ENCODE measurements at regions not wholly inside any gene's neighbourhood (a gene's known extent, or its start where the extent isn't known, plus 50 kb on each side); places are given as distances from the start of the nearest gene placed in this dataset.

DNA sequence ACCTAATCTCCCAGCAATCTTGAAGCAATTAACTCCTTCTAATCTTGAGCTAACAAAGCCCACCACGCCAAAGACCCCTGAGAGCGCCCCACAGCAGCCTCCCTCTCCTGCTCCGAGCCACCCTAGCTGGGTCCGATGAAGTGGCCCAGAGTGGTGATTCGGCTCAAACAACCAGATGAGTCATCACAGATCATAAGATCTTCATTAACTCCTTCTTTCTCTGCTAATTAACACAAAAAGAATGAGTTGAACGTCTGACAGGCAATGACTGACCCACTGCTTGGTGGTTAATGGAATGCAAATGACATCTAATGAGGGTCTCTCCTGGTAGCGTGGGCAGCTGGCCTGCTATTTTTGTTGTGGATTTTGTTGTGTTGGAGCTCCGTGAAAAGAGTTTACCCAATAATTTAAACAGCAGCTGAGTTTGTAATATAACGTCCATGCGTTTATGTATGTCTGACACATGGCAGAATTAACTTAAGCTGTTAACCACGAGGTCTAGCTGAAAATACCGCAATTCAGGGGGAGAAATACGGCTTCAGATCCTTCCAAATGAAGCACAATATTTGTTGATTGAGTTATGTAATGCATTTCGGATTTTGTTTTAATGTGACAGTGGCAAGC is 161.4 kb downstream of the RAB11FIP2 start:
- DNase-seq = no peak

DNA sequence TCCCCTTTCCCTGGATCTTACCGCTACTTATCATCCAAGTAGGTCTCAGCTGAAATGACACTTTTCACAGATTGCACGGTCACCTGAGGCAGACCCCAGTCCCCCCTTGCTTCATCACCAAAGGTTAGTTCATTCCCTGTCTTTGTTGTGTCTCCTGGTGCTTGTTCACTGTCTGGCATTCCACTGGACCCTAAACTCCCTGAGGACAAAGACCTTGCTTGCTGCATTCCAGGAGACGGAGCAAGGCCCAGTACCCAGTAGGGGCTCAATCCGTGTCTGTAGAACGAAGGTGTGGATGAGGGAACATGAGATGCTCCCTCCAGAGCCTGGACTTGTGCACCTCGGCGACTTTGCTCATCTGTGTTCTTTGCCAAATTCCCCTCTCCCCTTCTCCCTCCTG is 160.0 kb downstream of the RAB11FIP2 start:
- WGBS (ENCODE audit: low lambda C conversion rate) = 13% methylated on average over 6 of the region's 7 CpGs
- DNase-seq = no peak
- no peaks in the 10 kb centered on the region for H3K36me3 ChIP-seq (replicated peaks in 1 of 2; ENCODE audit: control insufficient read depth in 1 of 2, insufficient read depth in 2 of 2, low read length in 1 of 2)
- no peaks in the 10 kb centered on the region for H4K20me1 ChIP-seq (ENCODE audit: insufficient read depth)
- H3F3A ChIP-seq (replicated peaks; ENCODE audit: insufficient read depth) = no peaks in the 10 kb centered on the region
- no peaks in the 10 kb centered on the region for H3K4me1 ChIP-seq (ENCODE audit: control insufficient read depth in 1 of 2, insufficient read depth in 2 of 2, low read depth in 1 of 2, low read length in 1 of 2)
- no peaks in the 10 kb centered on the region for H3K9me3 ChIP-seq
- H3K9ac ChIP-seq = no peak overlapping the region
- no peak overlapping the region for H3K4me3 ChIP-seq (ENCODE audit: low read depth in 2 of 2, low read length in 1 of 2)
- CTCF ChIA-PET = no interaction called here
- H2AFZ ChIP-seq (ENCODE audit: low read depth) = no peak overlapping the region
- H3K4me2 ChIP-seq = no peak overlapping the region
- no peaks in the 10 kb centered on the region for H3K79me2 ChIP-seq (ENCODE audit: insufficient read depth)
- POLR2A ChIA-PET = no interaction called here
- no peaks in the 10 kb centered on the region for H3K9me2 ChIP-seq
- H3K27me3 ChIP-seq (ENCODE audit: insufficient read depth) = no peaks in the 10 kb centered on the region
- H3K27ac ChIP-seq (ENCODE audit: low read depth in 2 of 2, low read length in 1 of 2) = no peak overlapping the region
- no peak for TF ChIP-seq NRF1 (IDR thresholded peaks at IDR 0.05; ENCODE audit: low read depth, low read length)
- TF ChIP-seq ELF1 (IDR thresholded peaks at IDR 0.05) = no peak
- TF ChIP-seq MXI1 (IDR thresholded peaks at IDR 0.05; ENCODE audit: low read depth, low read length) = no peak
- TF ChIP-seq FOXM1 (IDR thresholded peaks at IDR 0.05; ENCODE audit: low read depth) = no peak
- no peak for TF ChIP-seq RFX5 (IDR thresholded peaks at IDR 0.05; ENCODE audit: low read length)
- TF ChIP-seq JUND (IDR thresholded peaks at IDR 0.05) = no peak
- no peak for TF ChIP-seq NFIC (IDR thresholded peaks at IDR 0.05; ENCODE audit: borderline replicate concordance)
- TF ChIP-seq, protein P1, sequence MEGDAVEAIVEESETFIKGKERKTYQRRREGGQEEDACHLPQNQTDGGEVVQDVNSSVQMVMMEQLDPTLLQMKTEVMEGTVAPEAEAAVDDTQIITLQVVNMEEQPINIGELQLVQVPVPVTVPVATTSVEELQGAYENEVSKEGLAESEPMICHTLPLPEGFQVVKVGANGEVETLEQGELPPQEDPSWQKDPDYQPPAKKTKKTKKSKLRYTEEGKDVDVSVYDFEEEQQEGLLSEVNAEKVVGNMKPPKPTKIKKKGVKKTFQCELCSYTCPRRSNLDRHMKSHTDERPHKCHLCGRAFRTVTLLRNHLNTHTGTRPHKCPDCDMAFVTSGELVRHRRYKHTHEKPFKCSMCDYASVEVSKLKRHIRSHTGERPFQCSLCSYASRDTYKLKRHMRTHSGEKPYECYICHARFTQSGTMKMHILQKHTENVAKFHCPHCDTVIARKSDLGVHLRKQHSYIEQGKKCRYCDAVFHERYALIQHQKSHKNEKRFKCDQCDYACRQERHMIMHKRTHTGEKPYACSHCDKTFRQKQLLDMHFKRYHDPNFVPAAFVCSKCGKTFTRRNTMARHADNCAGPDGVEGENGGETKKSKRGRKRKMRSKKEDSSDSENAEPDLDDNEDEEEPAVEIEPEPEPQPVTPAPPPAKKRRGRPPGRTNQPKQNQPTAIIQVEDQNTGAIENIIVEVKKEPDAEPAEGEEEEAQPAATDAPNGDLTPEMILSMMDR (IDR thresholded peaks at IDR 0.05) = no peak
- no peak for TF ChIP-seq RXRA (IDR thresholded peaks at IDR 0.05; ENCODE audit: borderline replicate concordance, low read depth)
- TF ChIP-seq, protein P2, sequence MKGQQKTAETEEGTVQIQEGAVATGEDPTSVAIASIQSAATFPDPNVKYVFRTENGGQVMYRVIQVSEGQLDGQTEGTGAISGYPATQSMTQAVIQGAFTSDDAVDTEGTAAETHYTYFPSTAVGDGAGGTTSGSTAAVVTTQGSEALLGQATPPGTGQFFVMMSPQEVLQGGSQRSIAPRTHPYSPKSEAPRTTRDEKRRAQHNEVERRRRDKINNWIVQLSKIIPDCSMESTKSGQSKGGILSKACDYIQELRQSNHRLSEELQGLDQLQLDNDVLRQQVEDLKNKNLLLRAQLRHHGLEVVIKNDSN (IDR thresholded peaks at IDR 0.05; ENCODE audit: borderline replicate concordance, low read depth) = no peak
- TF ChIP-seq SMC3 (IDR thresholded peaks at IDR 0.05; ENCODE audit: low read depth, low read length) = no peak

More for the DNA sequence above, 161.4 kb downstream of the RAB11FIP2 start:
- no peak overlapping the region for H2AFZ ChIP-seq (ENCODE audit: low read depth)
- H3K9me3 ChIP-seq = no peaks in the 10 kb centered on the region
- TF ChIP-seq FOXM1 (IDR thresholded peaks at IDR 0.05; ENCODE audit: low read depth) (no peak), TAF1 (IDR thresholded peaks at IDR 0.05; ENCODE audit: borderline replicate concordance, low read depth, low read length) (no peak), EZH2phosphoT487 (IDR thresholded peaks at IDR 0.05; ENCODE audit: borderline replicate concordance, low read depth) (no peak), GATA2 (CRISPR knock-in tag; IDR thresholded peaks at IDR 0.05) (no peak), ELF1 (IDR thresholded peaks at IDR 0.05) (no peak), TEAD4 (IDR thresholded peaks at IDR 0.05; ENCODE audit: borderline replicate concordance, insufficient read depth) (no peak), POLR2AphosphoS5 (IDR thresholded peaks at IDR 0.05; ENCODE audit: low read depth, low read length) (no peak), SMC3 (IDR thresholded peaks at IDR 0.05; ENCODE audit: low read depth, low read length) (no peak), EP300 (IDR thresholded peaks at IDR 0.05; ENCODE audit: borderline replicate concordance in 1 of 2, low read depth in 1 of 2, low read length in 1 of 2) (no peak)
- TF ChIP-seq, protein P3, sequence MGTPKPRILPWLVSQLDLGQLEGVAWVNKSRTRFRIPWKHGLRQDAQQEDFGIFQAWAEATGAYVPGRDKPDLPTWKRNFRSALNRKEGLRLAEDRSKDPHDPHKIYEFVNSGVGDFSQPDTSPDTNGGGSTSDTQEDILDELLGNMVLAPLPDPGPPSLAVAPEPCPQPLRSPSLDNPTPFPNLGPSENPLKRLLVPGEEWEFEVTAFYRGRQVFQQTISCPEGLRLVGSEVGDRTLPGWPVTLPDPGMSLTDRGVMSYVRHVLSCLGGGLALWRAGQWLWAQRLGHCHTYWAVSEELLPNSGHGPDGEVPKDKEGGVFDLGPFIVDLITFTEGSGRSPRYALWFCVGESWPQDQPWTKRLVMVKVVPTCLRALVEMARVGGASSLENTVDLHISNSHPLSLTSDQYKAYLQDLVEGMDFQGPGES (IDR thresholded peaks at IDR 0.05; ENCODE audit: low read depth, low read length) = no peak
- TF ChIP-seq, protein P4, sequence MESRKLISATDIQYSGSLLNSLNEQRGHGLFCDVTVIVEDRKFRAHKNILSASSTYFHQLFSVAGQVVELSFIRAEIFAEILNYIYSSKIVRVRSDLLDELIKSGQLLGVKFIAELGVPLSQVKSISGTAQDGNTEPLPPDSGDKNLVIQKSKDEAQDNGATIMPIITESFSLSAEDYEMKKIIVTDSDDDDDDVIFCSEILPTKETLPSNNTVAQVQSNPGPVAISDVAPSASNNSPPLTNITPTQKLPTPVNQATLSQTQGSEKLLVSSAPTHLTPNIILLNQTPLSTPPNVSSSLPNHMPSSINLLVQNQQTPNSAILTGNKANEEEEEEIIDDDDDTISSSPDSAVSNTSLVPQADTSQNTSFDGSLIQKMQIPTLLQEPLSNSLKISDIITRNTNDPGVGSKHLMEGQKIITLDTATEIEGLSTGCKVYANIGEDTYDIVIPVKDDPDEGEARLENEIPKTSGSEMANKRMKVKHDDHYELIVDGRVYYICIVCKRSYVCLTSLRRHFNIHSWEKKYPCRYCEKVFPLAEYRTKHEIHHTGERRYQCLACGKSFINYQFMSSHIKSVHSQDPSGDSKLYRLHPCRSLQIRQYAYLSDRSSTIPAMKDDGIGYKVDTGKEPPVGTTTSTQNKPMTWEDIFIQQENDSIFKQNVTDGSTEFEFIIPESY (IDR thresholded peaks at IDR 0.05; ENCODE audit: borderline replicate concordance, low read depth) = no peak
- TF ChIP-seq, protein P5, sequence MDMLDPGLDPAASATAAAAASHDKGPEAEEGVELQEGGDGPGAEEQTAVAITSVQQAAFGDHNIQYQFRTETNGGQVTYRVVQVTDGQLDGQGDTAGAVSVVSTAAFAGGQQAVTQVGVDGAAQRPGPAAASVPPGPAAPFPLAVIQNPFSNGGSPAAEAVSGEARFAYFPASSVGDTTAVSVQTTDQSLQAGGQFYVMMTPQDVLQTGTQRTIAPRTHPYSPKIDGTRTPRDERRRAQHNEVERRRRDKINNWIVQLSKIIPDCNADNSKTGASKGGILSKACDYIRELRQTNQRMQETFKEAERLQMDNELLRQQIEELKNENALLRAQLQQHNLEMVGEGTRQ (IDR thresholded peaks at IDR 0.05; ENCODE audit: borderline replicate concordance, low read depth, low read length) = no peak
- TF ChIP-seq, protein P6, sequence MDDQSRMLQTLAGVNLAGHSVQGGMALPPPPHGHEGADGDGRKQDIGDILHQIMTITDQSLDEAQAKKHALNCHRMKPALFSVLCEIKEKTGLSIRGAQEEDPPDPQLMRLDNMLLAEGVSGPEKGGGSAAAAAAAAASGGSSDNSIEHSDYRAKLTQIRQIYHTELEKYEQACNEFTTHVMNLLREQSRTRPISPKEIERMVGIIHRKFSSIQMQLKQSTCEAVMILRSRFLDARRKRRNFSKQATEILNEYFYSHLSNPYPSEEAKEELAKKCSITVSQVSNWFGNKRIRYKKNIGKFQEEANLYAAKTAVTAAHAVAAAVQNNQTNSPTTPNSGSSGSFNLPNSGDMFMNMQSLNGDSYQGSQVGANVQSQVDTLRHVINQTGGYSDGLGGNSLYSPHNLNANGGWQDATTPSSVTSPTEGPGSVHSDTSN (IDR thresholded peaks at IDR 0.05) = no peak
- H3K36me3 ChIP-seq (replicated peaks in 1 of 2; ENCODE audit: control insufficient read depth in 1 of 2, insufficient read depth in 2 of 2, low read length in 1 of 2) = no peaks in the 10 kb centered on the region
- no peak overlapping the region for H3K9ac ChIP-seq
- no peaks in the 10 kb centered on the region for H3K9me2 ChIP-seq
- WGBS (ENCODE audit: low lambda C conversion rate) = 38% methylated on average over 14 of the region's 14 CpGs
- ChIA-PET CTCF (no interaction called here), POLR2A (no interaction called here)
- H4K20me1 ChIP-seq (ENCODE audit: insufficient read depth) = no peaks in the 10 kb centered on the region
- H3K27ac ChIP-seq (ENCODE audit: low read depth in 2 of 2, low read length in 1 of 2) = no peak overlapping the region
- no peaks in the 10 kb centered on the region for H3K27me3 ChIP-seq (ENCODE audit: insufficient read depth)
- no peaks in the 10 kb centered on the region for H3K79me2 ChIP-seq (ENCODE audit: insufficient read depth)
- H3K4me1 ChIP-seq (ENCODE audit: control insufficient read depth in 1 of 2, insufficient read depth in 2 of 2, low read depth in 1 of 2, low read length in 1 of 2) = no peaks in the 10 kb centered on the region
- H3K4me2 ChIP-seq = no peak overlapping the region
- no peaks in the 10 kb centered on the region for H3F3A ChIP-seq (replicated peaks; ENCODE audit: insufficient read depth)
- no peak overlapping the region for H3K4me3 ChIP-seq (ENCODE audit: low read depth in 2 of 2, low read length in 1 of 2)

Measured in SK-N-SH (cell line).